Tibial nerve (tissue), 4 donors: ENCODE measurements at regions not wholly inside any gene's neighbourhood (a gene's known extent, or its start where the extent isn't known, plus 50 kb on each side); places are given as distances from the start of the nearest gene placed in this dataset.
"Not testable (repeated sequence)": the region's sequence is repeated elsewhere in the genome, so short reads cannot be mapped to it uniquely, and the experiment has no call there.

Experiments used
- DNase-seq, 2 donors: peaks; one replicate each; pipeline ENCODE4 v3.0.0-alpha.2; 2019; ENCODE audit warnings: low spot score in 2 of 2
- H3K27ac ChIP-seq, 4 donors: fragments of 200-600 bp; sonication (generic) in 3 of 4; one replicate each; pipeline ENCODE4 v1.5.1; 2017 to 2019; ENCODE audit warnings: mild to moderate bottlenecking in 1 of 4
- H3K27me3 ChIP-seq, 2 donors: fragments of 200-600 bp; sonication (generic) in 1 of 2; one replicate each; pipeline versions ENCODE4 v1.5.1 to v1.6.0; 2017 to 2019
- H3K36me3 ChIP-seq, 3 donors: fragments of 200-600 bp; sonication (generic); one replicate each; pipeline ENCODE4 v1.5.1; 2018 to 2019
- H3K4me1 ChIP-seq, 4 donors: fragments of 200-600 bp; sonication (generic) in 3 of 4; one replicate each; pipeline ENCODE4 v1.5.1; 2017 to 2019
- H3K4me3 ChIP-seq, 4 donors: fragments of 200-600 bp; sonication (generic) in 3 of 4; one replicate each; pipeline ENCODE4 v1.5.1; 2017 to 2019; ENCODE audit warnings: mild to moderate bottlenecking in 1 of 4, moderate library complexity in 1 of 4
- H3K9me3 ChIP-seq, 4 donors: fragments of 200-600 bp; sonication (generic) in 3 of 4; one replicate each; pipeline ENCODE4 v1.5.1; 2017 to 2019
- CTCF ChIP-seq, 5 experiments: fragments of 200-600 bp in 3 of 5; fragments of 450-650 bp in 2 of 5; sonication (generic) in 3 of 5; IDR thresholded peaks; one replicate each; pipeline ENCODE4 v1.5.1; 2016 to 2019; ENCODE audit warnings: antibody characterized with exemption in 5 of 5, mild to moderate bottlenecking in 3 of 5, moderate library complexity in 2 of 5
- EP300 ChIP-seq, 2 donors: sonication (generic); formaldehyde crosslinking; IDR thresholded peaks; one replicate each; pipeline ENCODE4 v1.6.1; 2017; ENCODE audit warnings: antibody characterized with exemption in 2 of 2, mild to moderate bottlenecking in 1 of 2
- POLR2A ChIP-seq, 2 donors: fragments of 450-650 bp; IDR thresholded peaks; one replicate each; pipeline ENCODE4 v1.6.1; 2017; ENCODE audit warnings: antibody characterized with exemption in 2 of 2, mild to moderate bottlenecking in 2 of 2, moderate library complexity in 2 of 2
- WGBS, 2 donors: methylation state at CpG; one replicate each; pipeline ENCODE4 v1.1.5; 2018; 5-methylcytosine and 5-hydroxymethylcytosine counted together

GRCh38 chr7:115802415-115802814 lies 228.1 kb downstream of the TFEC start:
- Histone ChIP-seq H3K27ac (no peak overlapping the region), H3K9me3 (no peaks in the 10 kb centered on the region), H3K4me3 (no peak overlapping the region), H3K4me1 (no peaks in the 10 kb centered on the region), H3K36me3 (no peaks in the 10 kb centered on the region), H3K27me3 (no peaks in the 10 kb centered on the region)
- no peak for DNase-seq
- TF ChIP-seq EP300 (IDR thresholded peaks at IDR 0.05) (no peak), CTCF (IDR thresholded peaks at IDR 0.05) (no peak), POLR2A (IDR thresholded peaks at IDR 0.05) (no peak)

GRCh38 chr7:115799430-115799829 lies 231.1 kb downstream of the TFEC start:
- TF ChIP-seq POLR2A (IDR thresholded peaks at IDR 0.05) (no peak), CTCF (IDR thresholded peaks at IDR 0.05) (no peak), EP300 (IDR thresholded peaks at IDR 0.05) (no peak)
- WGBS, 2 donors, result 81 to 90% methylated on average over 2 of the region's 2 CpGs
- Histone ChIP-seq H3K4me3 (no peak overlapping the region), H3K4me1 (no peaks in the 10 kb centered on the region), H3K36me3 (no peaks in the 10 kb centered on the region), H3K27ac (no peak overlapping the region), H3K9me3 (no peaks in the 10 kb centered on the region), H3K27me3 (no peaks in the 10 kb centered on the region)
- no peak for DNase-seq

GRCh38 chr7:115793958-115794702 lies 236.4 kb downstream of the TFEC start:
- no peaks in the 10 kb centered on the region for H3K4me1 ChIP-seq
- WGBS, 2 donors, result 90 to 95% methylated on average over 7 of the region's 7 CpGs
- no peak for TF ChIP-seq POLR2A (IDR thresholded peaks at IDR 0.05)

GRCh38 chr7:115789901-115790300 lies 240.7 kb downstream of the TFEC start:
- H3K27me3 ChIP-seq, result no peaks in the 10 kb centered on the region
- no peak overlapping the region for H3K27ac ChIP-seq
- no peaks in the 10 kb centered on the region for H3K36me3 ChIP-seq
- no peak overlapping the region for H3K4me3 ChIP-seq
- H3K9me3 ChIP-seq, result peaks cover 0 to 6% (median 0%) of the 10 kb centered on the region in 4 donors
- 91 to 95% methylated on average over 27 of the region's 27 CpGs for WGBS, 2 donors
- no peak for DNase-seq
- no peak for TF ChIP-seq POLR2A (IDR thresholded peaks at IDR 0.05)
- no peaks in the 10 kb centered on the region for H3K4me1 ChIP-seq

More at GRCh38 chr7:115793958-115794702, 236.4 kb downstream of the TFEC start:
- Histone ChIP-seq H3K9me3 (peaks cover 0 to 6% (median 0%) of the 10 kb centered on the region in 4 donors), H3K27me3 (no peaks in the 10 kb centered on the region), H3K27ac (no peak overlapping the region), H3K36me3 (no peaks in the 10 kb centered on the region), H3K4me3 (no peak overlapping the region)
- DNase-seq, result no peak

- not testable (repeated sequence) for H3K4me3 ChIP-seq, H3K36me3 ChIP-seq, DNase-seq, H3K4me1 ChIP-seq, H3K27me3 ChIP-seq, H3K9me3 ChIP-seq, H3K27ac ChIP-seq
- 79 to 86% methylated on average over 3 of the region's 3 CpGs for WGBS, 2 donors
These were observed 241.1 kb downstream of the TFEC start for GRCh38 chr7:115789473-115789872.

GRCh38 chr7:115782696-115783490 lies 247.7 kb downstream of the TFEC start:
- peaks cover 0 to 14% (median 2%) of the 10 kb centered on the region in 4 donors for H3K4me1 ChIP-seq
- H3K9me3 ChIP-seq, result no peaks in the 10 kb centered on the region
- TF ChIP-seq EP300 (IDR thresholded peaks at IDR 0.05) (no peak), POLR2A (IDR thresholded peaks at IDR 0.05) (no peak), CTCF (IDR thresholded peaks at IDR 0.05) (no peak)
- 7 to 10% methylated on average over 1 of the region's 1 CpG for WGBS, 2 donors
- no peak overlapping the region for H3K4me3 ChIP-seq
- DNase-seq, result no peak
- no peaks in the 10 kb centered on the region for H3K27me3 ChIP-seq
- no peaks in the 10 kb centered on the region for H3K36me3 ChIP-seq
- H3K27ac ChIP-seq, result no peak overlapping the region
